GM23338 (cell line): ENCODE measurements at regions not wholly inside any gene's neighbourhood (a gene's known extent, or its start where the extent isn't known, plus 50 kb on each side); places are given as distances from the start of the nearest gene placed in this dataset.

ENCODE experiments used
- ATAC-seq: fragments of 200-7000 bp; cut with Tn5 transposase; 3 replicates; pipeline ENCODE4 v1.9.1; 2020
- DNase-seq: peaks from one replicate; pipeline ENCODE4 v3.0.0-alpha.2; 2015; ENCODE audit warnings: low spot score
- H2AFZ ChIP-seq: fragments of 200-600 bp; sonication (generic); 2 replicates; pipeline ENCODE4 v1.8.0; 2016; ENCODE audit warnings: antibody characterized with exemption, mild to moderate bottlenecking, moderate library complexity
- H3F3A ChIP-seq: fragments of 200-600 bp; sonication (generic); replicated peaks from 2 replicates; pipeline ENCODE4 v1.8.0; 2017; ENCODE audit warnings: antibody characterized with exemption, mixed run types, low read depth
- H3K27ac ChIP-seq: fragments of 200-600 bp; sonication (generic); 2 replicates; pipeline ENCODE4 v1.6.1; 2016; ENCODE audit warnings: low read depth
- H3K27me3 ChIP-seq: fragments of 200-600 bp; sonication (generic); 2 replicates; pipeline ENCODE4 v1.8.0; 2016; ENCODE audit warnings: mild to moderate bottlenecking, mixed run types, moderate library complexity; ENCODE audit not compliant: insufficient read depth
- H3K36me3 ChIP-seq: fragments of 200-600 bp; sonication (generic); 2 replicates; pipeline ENCODE4 v1.8.0; 2016; ENCODE audit warnings: mild to moderate bottlenecking; ENCODE audit not compliant: insufficient read depth
- H3K4me1 ChIP-seq: fragments of 200-600 bp; sonication (generic); 2 replicates; pipeline ENCODE4 v1.8.0; 2016; ENCODE audit warnings: mild to moderate bottlenecking, moderate library complexity; ENCODE audit not compliant: insufficient read depth
- H3K4me2 ChIP-seq: fragments of 200-600 bp; sonication (generic); 2 replicates; pipeline ENCODE4 v1.7.1; 2017; ENCODE audit warnings: mixed run types
- H3K4me3 ChIP-seq: fragments of 200-600 bp; sonication (generic); 2 replicates; pipeline ENCODE4 v1.6.1; 2016; ENCODE audit warnings: mixed run types
- H3K79me2 ChIP-seq: fragments of 200-600 bp; sonication (generic); replicated peaks from 2 replicates; pipeline ENCODE4 v1.8.0; 2017; ENCODE audit warnings: mild to moderate bottlenecking; ENCODE audit not compliant: insufficient read depth
- H3K9me2 ChIP-seq: fragments of 200-600 bp; sonication (generic); 2 replicates; pipeline ENCODE4 v1.8.0; 2017; ENCODE audit not compliant: insufficient read depth
- H4K20me1 ChIP-seq: fragments of 200-600 bp; sonication (generic); replicated peaks from 2 replicates; pipeline ENCODE4 v1.8.0; 2017; ENCODE audit warnings: mild to moderate bottlenecking; ENCODE audit not compliant: insufficient read depth
- H3K27ac Mint-ChIP-seq: 2 replicates; pipeline ENCODE4 v1.8.0; 2020; ENCODE audit warnings: inconsistent platforms, mild to moderate bottlenecking, moderate library complexity, mixed read lengths
- H3K27me3 Mint-ChIP-seq: 3 replicates; pipeline ENCODE4 v1.8.0; 2022; ENCODE audit warnings: low read depth, mild to moderate bottlenecking, moderate library complexity, mixed read lengths, inconsistent platforms; ENCODE audit not compliant: insufficient read depth, poor library complexity
- H3K36me3 Mint-ChIP-seq: 3 replicates; pipeline ENCODE4 v1.8.0; 2021; ENCODE audit warnings: low read depth, mild to moderate bottlenecking, inconsistent platforms, moderate library complexity, mixed read lengths
- H3K4me1 Mint-ChIP-seq: 3 replicates; pipeline ENCODE4 v1.8.0; 2020; ENCODE audit warnings: mild to moderate bottlenecking, inconsistent platforms, mixed read lengths
- H3K4me3 Mint-ChIP-seq: 3 replicates; pipeline ENCODE4 v1.8.0; 2021; ENCODE audit warnings: moderate library complexity, mild to moderate bottlenecking, inconsistent platforms, mixed read lengths
- H3K9me3 Mint-ChIP-seq: 3 replicates; pipeline ENCODE4 v1.8.0; 2020; ENCODE audit warnings: moderate library complexity, mild to moderate bottlenecking, inconsistent platforms, mixed read lengths
- CREB1 ChIP-seq: fragments of 250-450 bp; sonication (Bioruptor Pico); IDR thresholded peaks from 2 replicates; pipeline ENCODE4 v1.5.0; 2020; ENCODE audit warnings: low read depth, mild to moderate bottlenecking, moderate library complexity
- EZH2 ChIP-seq: fragments of 200-600 bp; sonication (generic); IDR thresholded peaks from one replicate; pipeline ENCODE4 v1.8.0; 2017; ENCODE audit warnings: antibody characterized with exemption, mild to moderate bottlenecking, low read depth; ENCODE audit not compliant: unreplicated experiment
- JUNB ChIP-seq: IDR thresholded peaks from one replicate; pipeline ENCODE4 v1.6.1; 2016; ENCODE audit warnings: antibody characterized with exemption; ENCODE audit not compliant: unreplicated experiment
- POLR2AphosphoS5 ChIP-seq: IDR thresholded peaks from 2 replicates; pipeline ENCODE4 v1.6.1; 2016; ENCODE audit warnings: antibody characterized with exemption, low read depth
- STAT1 ChIP-seq: IDR thresholded peaks from one replicate; pipeline ENCODE4 v1.6.1; 2016; ENCODE audit warnings: antibody characterized with exemption; ENCODE audit not compliant: unreplicated experiment
- ZNF462 ChIP-seq: fragments of 250-450 bp; sonication (Bioruptor Pico); IDR thresholded peaks from 2 replicates; pipeline ENCODE4 v1.5.0; 2020; ENCODE audit warnings: mild to moderate bottlenecking, moderate library complexity
- TF ChIP-seq, protein P1 (sequence below): IDR thresholded peaks from one replicate; pipeline ENCODE4 v1.6.1; 2018; ENCODE audit warnings: antibody characterized with exemption; ENCODE audit not compliant: unreplicated experiment
- TF ChIP-seq, protein P2 (sequence below): IDR thresholded peaks from 2 replicates; pipeline ENCODE4 v1.6.1; 2016; ENCODE audit warnings: antibody characterized with exemption

- no peak for TF ChIP-seq ZNF462 (CRISPR knock-in tag)
Measured at GRCh38 chr11:112523477-112523876, 262.8 kb upstream of the PLET1 start (continued).

DNA sequence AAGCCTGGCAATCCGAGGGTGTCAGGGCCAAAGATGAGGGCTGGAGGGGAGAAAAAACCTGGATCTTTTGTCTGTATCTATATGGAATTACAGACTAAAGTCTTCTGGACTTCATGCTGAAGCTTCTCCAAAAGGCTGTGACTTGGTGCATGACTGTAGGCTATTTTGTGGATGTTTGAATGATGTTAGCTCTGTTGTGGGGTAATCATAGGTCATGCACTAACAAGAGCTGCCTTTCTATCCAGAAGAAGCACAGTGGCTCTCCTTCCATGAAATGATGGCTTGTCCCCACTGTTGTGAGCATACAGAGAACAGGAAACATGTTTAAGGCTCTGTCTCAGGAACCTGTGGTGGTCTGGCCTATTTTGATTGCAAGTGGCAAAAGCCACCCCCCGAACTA, 263.3 kb upstream of the PLET1 start:
- Mint-ChIP-seq H3K36me3 (no peaks in the 10 kb centered on the region), H3K9me3 (no peaks in the 10 kb centered on the region), H3K4me1 (peaks cover 9% of the 10 kb centered on the region), H3K27ac (no peak overlapping the region), H3K4me3 (no peak overlapping the region), H3K27me3 (peaks cover 9% of the 10 kb centered on the region)
- Histone ChIP-seq H3K9me2 (no peaks in the 10 kb centered on the region; the same call in 1 of the 2 replicates), H3K4me1 (no peaks in the 10 kb centered on the region), H2AFZ (no peak overlapping the region), H3F3A (no peaks in the 10 kb centered on the region), H3K36me3 (no peaks in the 10 kb centered on the region), H3K27ac (no peak overlapping the region), H4K20me1 (no peaks in the 10 kb centered on the region), H3K4me3 (no peak overlapping the region), H3K4me2 (no peak overlapping the region), H3K79me2 (no peaks in the 10 kb centered on the region), H3K27me3 (no peaks in the 10 kb centered on the region)
- DNase-seq (no peak), ATAC-seq (no peak)
- TF ChIP-seq, protein P1, sequence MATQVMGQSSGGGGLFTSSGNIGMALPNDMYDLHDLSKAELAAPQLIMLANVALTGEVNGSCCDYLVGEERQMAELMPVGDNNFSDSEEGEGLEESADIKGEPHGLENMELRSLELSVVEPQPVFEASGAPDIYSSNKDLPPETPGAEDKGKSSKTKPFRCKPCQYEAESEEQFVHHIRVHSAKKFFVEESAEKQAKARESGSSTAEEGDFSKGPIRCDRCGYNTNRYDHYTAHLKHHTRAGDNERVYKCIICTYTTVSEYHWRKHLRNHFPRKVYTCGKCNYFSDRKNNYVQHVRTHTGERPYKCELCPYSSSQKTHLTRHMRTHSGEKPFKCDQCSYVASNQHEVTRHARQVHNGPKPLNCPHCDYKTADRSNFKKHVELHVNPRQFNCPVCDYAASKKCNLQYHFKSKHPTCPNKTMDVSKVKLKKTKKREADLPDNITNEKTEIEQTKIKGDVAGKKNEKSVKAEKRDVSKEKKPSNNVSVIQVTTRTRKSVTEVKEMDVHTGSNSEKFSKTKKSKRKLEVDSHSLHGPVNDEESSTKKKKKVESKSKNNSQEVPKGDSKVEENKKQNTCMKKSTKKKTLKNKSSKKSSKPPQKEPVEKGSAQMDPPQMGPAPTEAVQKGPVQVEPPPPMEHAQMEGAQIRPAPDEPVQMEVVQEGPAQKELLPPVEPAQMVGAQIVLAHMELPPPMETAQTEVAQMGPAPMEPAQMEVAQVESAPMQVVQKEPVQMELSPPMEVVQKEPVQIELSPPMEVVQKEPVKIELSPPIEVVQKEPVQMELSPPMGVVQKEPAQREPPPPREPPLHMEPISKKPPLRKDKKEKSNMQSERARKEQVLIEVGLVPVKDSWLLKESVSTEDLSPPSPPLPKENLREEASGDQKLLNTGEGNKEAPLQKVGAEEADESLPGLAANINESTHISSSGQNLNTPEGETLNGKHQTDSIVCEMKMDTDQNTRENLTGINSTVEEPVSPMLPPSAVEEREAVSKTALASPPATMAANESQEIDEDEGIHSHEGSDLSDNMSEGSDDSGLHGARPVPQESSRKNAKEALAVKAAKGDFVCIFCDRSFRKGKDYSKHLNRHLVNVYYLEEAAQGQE = no peak
- TF ChIP-seq STAT1 (no peak), POLR2AphosphoS5 (no peak), CREB1 (no peak), JUNB (no peak), EZH2 (no peak)
- TF ChIP-seq, protein P2, sequence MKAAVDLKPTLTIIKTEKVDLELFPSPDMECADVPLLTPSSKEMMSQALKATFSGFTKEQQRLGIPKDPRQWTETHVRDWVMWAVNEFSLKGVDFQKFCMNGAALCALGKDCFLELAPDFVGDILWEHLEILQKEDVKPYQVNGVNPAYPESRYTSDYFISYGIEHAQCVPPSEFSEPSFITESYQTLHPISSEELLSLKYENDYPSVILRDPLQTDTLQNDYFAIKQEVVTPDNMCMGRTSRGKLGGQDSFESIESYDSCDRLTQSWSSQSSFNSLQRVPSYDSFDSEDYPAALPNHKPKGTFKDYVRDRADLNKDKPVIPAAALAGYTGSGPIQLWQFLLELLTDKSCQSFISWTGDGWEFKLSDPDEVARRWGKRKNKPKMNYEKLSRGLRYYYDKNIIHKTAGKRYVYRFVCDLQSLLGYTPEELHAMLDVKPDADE = no peak
